Thoracic aorta (tissue), 2 donors: ENCODE measurements at regions not wholly inside any gene's neighbourhood (a gene's known extent, or its start where the extent isn't known, plus 50 kb on each side); places are given as distances from the start of the nearest gene placed in this dataset.

Source experiments
- ATAC-seq: fragments of 150-250 bp; one replicate; pipeline ENCODE4 v1.8.0; 2017; ENCODE audit warnings: low read depth; ENCODE audit not compliant: insufficient number of reproducible peaks, low FRiP score
- DNase-seq: peaks from one replicate; pipeline ENCODE4 v3.0.0-alpha.2; 2020; ENCODE audit warnings: low spot score
- H3K27ac ChIP-seq, 2 donors: fragments of 200-600 bp; sonication (generic); 1 replicate in 1 of 2; 2 replicates in 1 of 2; pipeline ENCODE4 v1.5.1; 2016; ENCODE audit warnings: mild to moderate bottlenecking in 2 of 2, moderate library complexity in 2 of 2
- H3K27me3 ChIP-seq: fragments of 200-600 bp; sonication (generic); replicated peaks from 2 replicates; pipeline ENCODE4 v1.6.0; 2016; ENCODE audit warnings: mild to moderate bottlenecking; ENCODE audit not compliant: insufficient read depth
- H3K36me3 ChIP-seq: fragments of 200-600 bp; sonication (generic); one replicate; pipeline ENCODE4 v1.5.1; 2016
- H3K4me1 ChIP-seq, 2 donors: fragments of 200-600 bp; sonication (generic); 1 replicate in 1 of 2; 2 replicates in 1 of 2; pipeline versions ENCODE4 v1.5.1 to v1.6.0; 2016; ENCODE audit warnings: low read depth in 2 of 2, mild to moderate bottlenecking in 1 of 2; ENCODE audit not compliant: control insufficient read depth in 1 of 2
- H3K4me3 ChIP-seq: fragments of 200-600 bp; sonication (generic); 2 replicates; pipeline ENCODE4 v1.5.1; 2016; ENCODE audit warnings: mild to moderate bottlenecking
- H3K9me3 ChIP-seq: fragments of 200-600 bp; sonication (generic); 2 replicates; pipeline ENCODE4 v1.5.1; 2016
- TF ChIP-seq, protein P1 (sequence below): fragments of 200-600 bp; sonication (generic); IDR thresholded peaks from one replicate; pipeline ENCODE4 v1.5.1; 2019; ENCODE audit warnings: antibody characterized with exemption

DNA sequence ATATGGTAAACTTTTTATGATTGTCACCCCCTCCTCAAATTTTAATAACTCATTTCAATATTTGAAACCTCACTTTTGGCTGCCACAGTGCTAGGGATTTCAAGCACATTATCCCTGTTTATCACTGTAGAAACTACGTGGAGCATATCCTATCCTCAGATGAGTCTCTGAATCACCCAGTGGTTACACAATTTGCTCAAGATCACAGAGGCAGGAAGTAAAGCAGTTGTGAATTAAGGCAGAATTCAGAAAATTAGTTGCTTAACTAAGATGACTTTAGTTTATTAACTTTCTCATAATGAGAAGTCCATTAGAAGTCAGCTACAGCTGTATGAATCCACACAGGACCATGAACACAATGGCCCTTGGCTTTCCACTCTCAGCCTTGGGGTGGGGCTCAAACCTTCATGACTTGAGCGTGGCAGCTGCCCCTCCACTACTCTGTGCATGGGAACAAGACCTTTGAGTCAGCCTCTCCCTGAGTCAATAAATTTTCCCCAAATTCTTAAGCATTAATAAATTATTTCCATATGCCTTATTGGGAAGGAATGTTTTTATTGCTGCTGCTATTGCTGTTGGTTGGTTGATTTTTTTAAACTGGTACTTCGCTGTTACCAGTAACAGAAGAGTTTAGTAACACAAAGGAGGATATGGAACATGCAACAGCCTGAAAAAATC is 369.0 kb downstream of the CBLN2 start:
- TF ChIP-seq, protein P1, sequence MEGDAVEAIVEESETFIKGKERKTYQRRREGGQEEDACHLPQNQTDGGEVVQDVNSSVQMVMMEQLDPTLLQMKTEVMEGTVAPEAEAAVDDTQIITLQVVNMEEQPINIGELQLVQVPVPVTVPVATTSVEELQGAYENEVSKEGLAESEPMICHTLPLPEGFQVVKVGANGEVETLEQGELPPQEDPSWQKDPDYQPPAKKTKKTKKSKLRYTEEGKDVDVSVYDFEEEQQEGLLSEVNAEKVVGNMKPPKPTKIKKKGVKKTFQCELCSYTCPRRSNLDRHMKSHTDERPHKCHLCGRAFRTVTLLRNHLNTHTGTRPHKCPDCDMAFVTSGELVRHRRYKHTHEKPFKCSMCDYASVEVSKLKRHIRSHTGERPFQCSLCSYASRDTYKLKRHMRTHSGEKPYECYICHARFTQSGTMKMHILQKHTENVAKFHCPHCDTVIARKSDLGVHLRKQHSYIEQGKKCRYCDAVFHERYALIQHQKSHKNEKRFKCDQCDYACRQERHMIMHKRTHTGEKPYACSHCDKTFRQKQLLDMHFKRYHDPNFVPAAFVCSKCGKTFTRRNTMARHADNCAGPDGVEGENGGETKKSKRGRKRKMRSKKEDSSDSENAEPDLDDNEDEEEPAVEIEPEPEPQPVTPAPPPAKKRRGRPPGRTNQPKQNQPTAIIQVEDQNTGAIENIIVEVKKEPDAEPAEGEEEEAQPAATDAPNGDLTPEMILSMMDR = no peak

GRCh38 chr18:72171596-72171995 is 372.5 kb downstream of the CBLN2 start:
- H3K27me3 ChIP-seq = no peaks in the 10 kb centered on the region
- H3K36me3 ChIP-seq = no peaks in the 10 kb centered on the region
- ATAC-seq (no peak), DNase-seq (no peak)
- H3K4me3 ChIP-seq = no peak overlapping the region
- no peak overlapping the region for H3K27ac ChIP-seq
- no peaks in the 10 kb centered on the region for H3K4me1 ChIP-seq
- H3K9me3 ChIP-seq = no peaks in the 10 kb centered on the region
- TF ChIP-seq, protein P1 = no peak

More for the DNA sequence above, 369.0 kb downstream of the CBLN2 start:
- no peak overlapping the region for H3K4me3 ChIP-seq
- no peak for DNase-seq
- H3K27me3 ChIP-seq = no peaks in the 10 kb centered on the region
- ATAC-seq = no peak
- no peak overlapping the region for H3K27ac ChIP-seq
- no peaks in the 10 kb centered on the region for H3K4me1 ChIP-seq
- H3K9me3 ChIP-seq = no peaks in the 10 kb centered on the region
- no peaks in the 10 kb centered on the region for H3K36me3 ChIP-seq

GRCh38 chr18:72161691-72162090 is 382.5 kb downstream of the CBLN2 start:
- TF ChIP-seq, protein P1 = no peak
- no peaks in the 10 kb centered on the region for H3K9me3 ChIP-seq
- DNase-seq = no peak
- H3K4me1 ChIP-seq = no peaks in the 10 kb centered on the region
- H3K27ac ChIP-seq = no peak overlapping the region
- H3K27me3 ChIP-seq = no peaks in the 10 kb centered on the region
- ATAC-seq = no peak
- H3K4me3 ChIP-seq = no peak overlapping the region
- H3K36me3 ChIP-seq = no peaks in the 10 kb centered on the region

GRCh38 chr18:72160510-72161445 is 383.4 kb downstream of the CBLN2 start:
- ATAC-seq = no peak
- H3K4me3 ChIP-seq = no peak overlapping the region
- no peak overlapping the region for H3K27ac ChIP-seq
- H3K36me3 ChIP-seq = no peaks in the 10 kb centered on the region
- no peaks in the 10 kb centered on the region for H3K27me3 ChIP-seq
- DNase-seq = no peak
- TF ChIP-seq, protein P1 = no peak
- no peaks in the 10 kb centered on the region for H3K4me1 ChIP-seq
- H3K9me3 ChIP-seq = no peaks in the 10 kb centered on the region

DNA sequence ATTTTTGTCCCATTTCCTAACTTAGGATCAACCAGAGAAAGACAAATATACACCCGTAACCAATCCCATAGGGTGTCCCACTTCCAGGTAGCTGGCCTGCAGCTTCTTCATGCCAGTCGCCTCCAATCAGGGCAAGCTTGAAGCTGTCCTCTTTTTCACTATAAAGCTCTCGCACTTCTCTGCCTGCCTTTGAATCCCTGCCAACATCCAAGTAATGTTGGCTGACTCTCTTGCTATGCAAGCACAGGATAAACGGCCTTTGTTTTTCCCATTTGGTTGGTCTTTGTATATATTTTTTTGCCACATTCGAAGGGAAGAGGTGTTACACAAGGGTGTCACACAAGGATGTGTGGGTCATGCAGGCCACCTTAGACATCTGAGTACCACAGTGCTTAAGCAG is 388.8 kb downstream of the CBLN2 start:
- DNase-seq (no peak), ATAC-seq (no peak)
- Histone ChIP-seq H3K4me3 (no peak overlapping the region), H3K36me3 (no peaks in the 10 kb centered on the region), H3K4me1 (no peaks in the 10 kb centered on the region), H3K27me3 (no peaks in the 10 kb centered on the region), H3K9me3 (no peaks in the 10 kb centered on the region), H3K27ac (no peak overlapping the region)
- TF ChIP-seq, protein P1 = no peak
